ENCODE measurements at regions not wholly inside any gene's neighbourhood (a gene's known extent, or its start where the extent isn't known, plus 50 kb on each side); places are given as distances from the start of the nearest gene placed in this dataset.
A peak's percentile ranks its signal among the peaks of the same experiment; 100 is the strongest.

GRCh38 chr20:39473536-39473935, 511.4 kb downstream of the DHX35 start:
- Histone ChIP-seq H3K9me3 (ENCODE audit: control insufficient read depth, low read length) (no peaks in the 10 kb centered on the region), H3K27me3 (ENCODE audit: control insufficient read depth, insufficient read depth, low read length) (no peaks in the 10 kb centered on the region), H3K4me1 (no peaks in the 10 kb centered on the region), H3K4me2 (ENCODE audit: low read length) (no peak overlapping the region), H3K79me2 (no peaks in the 10 kb centered on the region), H3K27ac (no peak overlapping the region), H2AFZ (no peak overlapping the region), H3K4me3 (ENCODE audit: low read depth, low read length) (no peak overlapping the region), H3K9ac (no peak overlapping the region), H3K36me3 (ENCODE audit: control insufficient read depth, insufficient read depth, low read length) (no peaks in the 10 kb centered on the region)
- TF ChIP-seq CTCF (IDR thresholded peaks at IDR 0.05) = no peak

GRCh38 chr20:39468703-39469102, 506.6 kb downstream of the DHX35 start:
- no peaks in the 10 kb centered on the region for H3K9me3 ChIP-seq (ENCODE audit: control insufficient read depth, low read length)
- H3K9ac ChIP-seq = no peak overlapping the region
- H2AFZ ChIP-seq = no peak overlapping the region
- H3K79me2 ChIP-seq = no peaks in the 10 kb centered on the region
- H3K4me1 ChIP-seq = peaks cover 13% of the 10 kb centered on the region
- H3K4me2 ChIP-seq (ENCODE audit: low read length) = no peak overlapping the region
- H3K27ac ChIP-seq = no peak overlapping the region
- no peaks in the 10 kb centered on the region for H3K27me3 ChIP-seq (ENCODE audit: control insufficient read depth, insufficient read depth, low read length)
- TF ChIP-seq CTCF (IDR thresholded peaks at IDR 0.05) = no peak
- no peak overlapping the region for H3K4me3 ChIP-seq (ENCODE audit: low read depth, low read length)
- no peaks in the 10 kb centered on the region for H3K36me3 ChIP-seq (ENCODE audit: control insufficient read depth, insufficient read depth, low read length)

GRCh38 chr20:39464238-39464637, 502.1 kb downstream of the DHX35 start:
- peaks cover 13% of the 10 kb centered on the region for H3K4me1 ChIP-seq
- no peak overlapping the region for H3K4me3 ChIP-seq (ENCODE audit: low read depth, low read length)
- peak overlapping the region; percentile 36 for H3K27ac ChIP-seq
- H3K27me3 ChIP-seq (ENCODE audit: control insufficient read depth, insufficient read depth, low read length) = no peaks in the 10 kb centered on the region
- H3K9me3 ChIP-seq (ENCODE audit: control insufficient read depth, low read length) = no peaks in the 10 kb centered on the region
- H3K36me3 ChIP-seq (ENCODE audit: control insufficient read depth, insufficient read depth, low read length) = no peaks in the 10 kb centered on the region
- no peak overlapping the region for H3K9ac ChIP-seq
- H3K4me2 ChIP-seq (ENCODE audit: low read length) = no peak overlapping the region
- no peaks in the 10 kb centered on the region for H3K79me2 ChIP-seq
- peak overlapping the region; percentile 25 for H2AFZ ChIP-seq
- TF ChIP-seq CTCF (IDR thresholded peaks at IDR 0.05) = no peak

- no peak for TF ChIP-seq CTCF (IDR thresholded peaks at IDR 0.05)
- H2AFZ ChIP-seq = no peak overlapping the region
- no peaks in the 10 kb centered on the region for H3K9me3 ChIP-seq (ENCODE audit: control insufficient read depth, low read length)
- H3K4me1 ChIP-seq = peaks cover 13% of the 10 kb centered on the region
- H3K79me2 ChIP-seq = no peaks in the 10 kb centered on the region
- H3K27me3 ChIP-seq (ENCODE audit: control insufficient read depth, insufficient read depth, low read length) = no peaks in the 10 kb centered on the region
- no peak overlapping the region for H3K4me3 ChIP-seq (ENCODE audit: low read depth, low read length)
- H3K4me2 ChIP-seq (ENCODE audit: low read length) = no peak overlapping the region
- no peak overlapping the region for H3K9ac ChIP-seq
- H3K36me3 ChIP-seq (ENCODE audit: control insufficient read depth, insufficient read depth, low read length) = no peaks in the 10 kb centered on the region
- no peak overlapping the region for H3K27ac ChIP-seq
Observed at GRCh38 chr20:39462416-39462945, 500.3 kb downstream of the DHX35 start.

GRCh38 chr20:39458452-39458851, 496.3 kb downstream of the DHX35 start:
- H3K79me2 ChIP-seq = no peaks in the 10 kb centered on the region
- no peaks in the 10 kb centered on the region for H3K36me3 ChIP-seq (ENCODE audit: control insufficient read depth, insufficient read depth, low read length)
- H2AFZ ChIP-seq = no peak overlapping the region
- H3K4me2 ChIP-seq (ENCODE audit: low read length) = no peak overlapping the region
- H3K9me3 ChIP-seq (ENCODE audit: control insufficient read depth, low read length) = no peaks in the 10 kb centered on the region
- no peak overlapping the region for H3K4me3 ChIP-seq (ENCODE audit: low read depth, low read length)
- no peak overlapping the region for H3K27ac ChIP-seq
- no peaks in the 10 kb centered on the region for H3K27me3 ChIP-seq (ENCODE audit: control insufficient read depth, insufficient read depth, low read length)
- peaks cover 4% of the 10 kb centered on the region for H3K4me1 ChIP-seq
- no peak for TF ChIP-seq CTCF (IDR thresholded peaks at IDR 0.05)
- no peak overlapping the region for H3K9ac ChIP-seq

Measured in parathyroid adenoma (tissue), 2 donors.